CD4-positive, alpha-beta T cell (primary cell): ENCODE measurements at regions not wholly inside any gene's neighbourhood (a gene's known extent, or its start where the extent isn't known, plus 50 kb on each side); places are given as distances from the start of the nearest gene placed in this dataset.

Experiments used
- ATAC-seq: fragments of 200-7000 bp; cut with Tn5 transposase; one replicate; pipeline ENCODE4 v1.10.0; 2022; ENCODE audit warnings: mild to moderate bottlenecking; ENCODE audit not compliant: poor library complexity
- CTCF ChIA-PET: fragments of 350-600 bp; sonication (Branson Sonifier 250); formaldehyde crosslinking; loops from one replicate; lab custom pipeline; 2021; ENCODE audit warnings: antibody characterized with exemption, inconsistent platforms; lab: Charles Lee
- POLR2A ChIA-PET: fragments of 350-600 bp; sonication (Branson Sonifier 250); formaldehyde crosslinking; loops from one replicate; lab custom pipeline; 2021; ENCODE audit warnings: antibody characterized with exemption, inconsistent platforms; lab: Charles Lee
- DNase-seq, 14 experiments: peaks; one replicate each; pipeline ENCODE4 v3.0.0-alpha.2; 2013 to 2020; ENCODE audit warnings: mixed read lengths in 2 of 14
- H3K27ac ChIP-seq, 2 donors: one replicate each; pipeline versions ENCODE4 v1.5.1 to v1.7.0; 2013; ENCODE audit warnings: low read length in 2 of 2, low read depth in 1 of 2, mild to moderate bottlenecking in 1 of 2
- H3K27me3 ChIP-seq, 2 experiments: 1 replicate in 1 of 2; 2 replicates in 1 of 2; pipeline versions ENCODE4 v1.6.1 to v1.7.0; 2013; ENCODE audit warnings: low read length in 2 of 2, control low read depth in 1 of 2, mild to moderate bottlenecking in 1 of 2, moderate library complexity in 1 of 2; ENCODE audit not compliant: insufficient read depth in 2 of 2, control insufficient read depth in 1 of 2
- H3K36me3 ChIP-seq: one replicate; pipeline ENCODE4 v1.6.1; 2013; ENCODE audit warnings: low read length, control low read depth; ENCODE audit not compliant: insufficient read depth
- H3K4me1 ChIP-seq: one replicate; pipeline ENCODE4 v1.6.1; 2013; ENCODE audit warnings: low read length, control low read depth; ENCODE audit not compliant: insufficient read depth
- H3K4me3 ChIP-seq: one replicate; pipeline ENCODE4 v1.5.1; 2013; ENCODE audit warnings: mild to moderate bottlenecking, low read length, moderate library complexity
- H3K9me3 ChIP-seq, 2 experiments: 1 replicate in 1 of 2; 2 replicates in 1 of 2; pipeline versions ENCODE4 v1.6.1 to v1.7.0; 2013; ENCODE audit warnings: low read length in 2 of 2, mild to moderate bottlenecking in 2 of 2, control low read depth in 1 of 2, moderate library complexity in 1 of 2; ENCODE audit not compliant: control insufficient read depth in 1 of 2, insufficient read depth in 1 of 2
- H3K27ac Mint-ChIP-seq: one replicate; pipeline ENCODE4 v1.8.0; 2020; ENCODE audit warnings: mixed read lengths
- H3K27me3 Mint-ChIP-seq: one replicate; pipeline ENCODE4 v1.8.0; 2021; ENCODE audit warnings: mixed read lengths
- H3K36me3 Mint-ChIP-seq: one replicate; pipeline ENCODE4 v1.8.0; 2021; ENCODE audit warnings: low read depth, mixed read lengths
- H3K4me1 Mint-ChIP-seq: one replicate; pipeline ENCODE4 v1.8.0; 2021; ENCODE audit warnings: low read depth, mixed read lengths
- H3K4me3 Mint-ChIP-seq: one replicate; pipeline ENCODE4 v1.8.0; 2020; ENCODE audit warnings: mild to moderate bottlenecking, mixed read lengths
- H3K9me3 Mint-ChIP-seq: one replicate; pipeline ENCODE4 v1.8.0; 2020; ENCODE audit warnings: mixed read lengths
- intact Hi-C, 2 experiments: fragments of 100-400 bp; cut with DNase I in 1 of 2; cut with micrococcal nuclease in 1 of 2; formaldehyde crosslinking; loops; one replicate each; pipeline versions ENCODE4 v1.15.1 to v1.9.0; 2023 to 2025; cut with DNase I, micrococcal nuclease
- TF ChIP-seq, protein P1 (sequence below): fragments of 200-600 bp; IDR thresholded peaks from one replicate; pipeline ENCODE4 v1.8.0; 2022; ENCODE audit warnings: antibody characterized with exemption, mild to moderate bottlenecking

DNA sequence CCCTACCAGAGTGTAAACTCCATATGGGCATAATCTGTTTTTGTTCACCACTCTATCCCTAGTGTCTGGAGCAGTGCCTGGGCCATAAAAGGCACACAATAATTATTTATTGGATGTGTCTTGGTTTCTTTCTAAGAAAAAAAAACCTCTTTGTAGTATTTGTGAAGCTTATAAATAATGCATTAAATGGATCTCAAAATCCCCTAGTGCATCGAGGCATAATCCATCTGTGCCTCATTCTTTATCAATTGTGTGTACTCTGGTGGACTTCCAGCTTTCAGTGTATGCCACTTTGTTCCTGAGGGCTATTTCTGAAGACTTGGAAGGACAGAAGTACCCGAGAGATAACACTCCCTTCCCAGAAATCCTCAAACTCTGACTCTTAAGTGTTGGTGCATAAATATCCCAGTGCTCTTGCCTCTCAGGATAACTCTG is 255.0 kb upstream of the PHYHIPL start:
- ChIA-PET CTCF (no interaction called here), POLR2A (no interaction called here)
- no peak for DNase-seq
- Histone ChIP-seq H3K27me3 (no peaks in the 10 kb centered on the region), H3K4me1 (no peaks in the 10 kb centered on the region), H3K9me3 (no peaks in the 10 kb centered on the region), H3K4me3 (no peak overlapping the region), H3K36me3 (no peaks in the 10 kb centered on the region), H3K27ac (no peak overlapping the region)
- Mint-ChIP-seq H3K4me3 (no peak overlapping the region), H3K27me3 (no peaks in the 10 kb centered on the region), H3K4me1 (no peaks in the 10 kb centered on the region), H3K9me3 (peaks cover 2% of the 10 kb centered on the region), H3K36me3 (no peaks in the 10 kb centered on the region), H3K27ac (no peak overlapping the region)
- TF ChIP-seq, protein P1, sequence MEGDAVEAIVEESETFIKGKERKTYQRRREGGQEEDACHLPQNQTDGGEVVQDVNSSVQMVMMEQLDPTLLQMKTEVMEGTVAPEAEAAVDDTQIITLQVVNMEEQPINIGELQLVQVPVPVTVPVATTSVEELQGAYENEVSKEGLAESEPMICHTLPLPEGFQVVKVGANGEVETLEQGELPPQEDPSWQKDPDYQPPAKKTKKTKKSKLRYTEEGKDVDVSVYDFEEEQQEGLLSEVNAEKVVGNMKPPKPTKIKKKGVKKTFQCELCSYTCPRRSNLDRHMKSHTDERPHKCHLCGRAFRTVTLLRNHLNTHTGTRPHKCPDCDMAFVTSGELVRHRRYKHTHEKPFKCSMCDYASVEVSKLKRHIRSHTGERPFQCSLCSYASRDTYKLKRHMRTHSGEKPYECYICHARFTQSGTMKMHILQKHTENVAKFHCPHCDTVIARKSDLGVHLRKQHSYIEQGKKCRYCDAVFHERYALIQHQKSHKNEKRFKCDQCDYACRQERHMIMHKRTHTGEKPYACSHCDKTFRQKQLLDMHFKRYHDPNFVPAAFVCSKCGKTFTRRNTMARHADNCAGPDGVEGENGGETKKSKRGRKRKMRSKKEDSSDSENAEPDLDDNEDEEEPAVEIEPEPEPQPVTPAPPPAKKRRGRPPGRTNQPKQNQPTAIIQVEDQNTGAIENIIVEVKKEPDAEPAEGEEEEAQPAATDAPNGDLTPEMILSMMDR, result no peak
- ATAC-seq, result no peak
- intact Hi-C loops, result no loop called here

DNA sequence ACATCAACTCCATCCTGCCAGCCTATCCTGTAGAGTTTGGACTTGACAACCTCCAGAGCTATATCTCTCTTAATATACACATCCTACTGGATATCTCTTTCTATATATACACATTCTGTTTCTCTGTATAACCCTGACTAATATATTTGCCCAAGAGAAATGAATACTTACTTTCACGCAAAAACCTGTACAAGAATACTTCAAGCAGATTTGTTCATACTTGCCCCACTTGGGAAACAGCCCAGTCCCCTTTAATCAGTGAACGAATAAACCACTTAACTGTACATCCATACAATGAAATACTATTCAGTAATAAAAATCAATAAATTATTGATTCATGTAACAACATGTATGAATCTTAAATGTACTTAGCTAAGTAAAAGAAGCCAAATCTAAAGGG is 251.1 kb upstream of the PHYHIPL start:
- H3K27ac Mint-ChIP-seq, result no peak overlapping the region
- ChIA-PET CTCF (no interaction called here), POLR2A (no interaction called here)
- no peaks in the 10 kb centered on the region for H3K27me3 ChIP-seq
- no peak overlapping the region for H3K4me3 Mint-ChIP-seq
- no peaks in the 10 kb centered on the region for H3K36me3 ChIP-seq
- intact Hi-C loops, result no loop called here
- TF ChIP-seq, protein P1, result no peak
- peaks cover 0 to 4% of the 10 kb centered on the region in 2 experiments for H3K9me3 ChIP-seq
- H3K4me1 Mint-ChIP-seq, result no peaks in the 10 kb centered on the region
- H3K4me1 ChIP-seq, result no peaks in the 10 kb centered on the region
- H3K27ac ChIP-seq, result no peak overlapping the region
- no peak overlapping the region for H3K4me3 ChIP-seq
- no peak for DNase-seq
- H3K36me3 Mint-ChIP-seq, result no peaks in the 10 kb centered on the region
- H3K9me3 Mint-ChIP-seq, result peaks cover 3% of the 10 kb centered on the region
- no peaks in the 10 kb centered on the region for H3K27me3 Mint-ChIP-seq
- no peak for ATAC-seq

DNA sequence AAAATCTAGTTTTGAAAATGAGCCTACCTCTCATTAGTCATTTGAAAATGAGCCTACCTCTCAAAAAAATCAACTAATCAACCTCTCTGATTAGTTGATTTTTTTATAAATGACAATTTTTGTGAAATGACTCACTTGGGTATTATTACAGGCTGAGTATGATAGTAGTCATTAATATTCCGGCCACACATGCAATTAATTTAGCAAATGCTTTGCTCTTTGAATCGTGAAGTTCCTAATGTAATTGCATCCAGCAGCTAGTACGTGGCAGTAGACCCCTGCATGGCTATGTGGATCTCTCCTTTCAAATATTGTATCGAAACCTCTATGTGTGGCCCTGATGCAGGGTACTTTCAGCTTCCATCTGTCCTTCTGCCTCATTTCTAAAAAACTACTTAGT is 245.9 kb upstream of the PHYHIPL start:
- Histone ChIP-seq H3K27me3 (no peaks in the 10 kb centered on the region), H3K9me3 (peaks cover 0 to 4% of the 10 kb centered on the region in 2 experiments), H3K4me3 (no peak overlapping the region), H3K4me1 (no peaks in the 10 kb centered on the region), H3K27ac (no peak overlapping the region), H3K36me3 (no peaks in the 10 kb centered on the region)
- Mint-ChIP-seq H3K9me3 (peaks cover 3% of the 10 kb centered on the region), H3K4me1 (no peaks in the 10 kb centered on the region), H3K27ac (no peak overlapping the region), H3K27me3 (no peaks in the 10 kb centered on the region), H3K36me3 (no peaks in the 10 kb centered on the region), H3K4me3 (no peak overlapping the region)
- DNase-seq (no peak), ATAC-seq (no peak)
- CTCF ChIA-PET, result no interaction called here
- POLR2A ChIA-PET, result no interaction called here
- TF ChIP-seq, protein P1, result no peak
- intact Hi-C loops, result no loop called here
